DND-41 (cell line): ENCODE measurements at regions not wholly inside any gene's neighbourhood (a gene's known extent, or its start where the extent isn't known, plus 50 kb on each side); places are given as distances from the start of the nearest gene placed in this dataset.

Source experiments
- CTCF ChIP-seq: IDR thresholded peaks from 2 replicates; pipeline ENCODE4 v1.5.1; 2012; ENCODE audit warnings: borderline replicate concordance, low read length, moderate library complexity, mild to moderate bottlenecking; ENCODE audit not compliant: poor library complexity, severe bottlenecking; ENCODE audit errors: extremely low read depth
- EZH2 ChIP-seq: IDR thresholded peaks from 3 replicates; pipeline ENCODE4 v1.6.1; 2012; ENCODE audit warnings: borderline replicate concordance, low read depth, mild to moderate bottlenecking, moderate library complexity, low read length, inconsistent platforms; ENCODE audit not compliant: severe bottlenecking

GRCh38 chr12:14239350-14239934, 126.0 kb upstream of the ATF7IP start:
- TF ChIP-seq EZH2 (no peak), CTCF (no peak)
